Fibroblast of skin of scalp (primary cell): ENCODE measurements at regions not wholly inside any gene's neighbourhood (a gene's known extent, or its start where the extent isn't known, plus 50 kb on each side); places are given as distances from the start of the nearest gene placed in this dataset.
"Not testable (repeated sequence)": the region's sequence is repeated elsewhere in the genome, so short reads cannot be mapped to it uniquely, and the experiment has no call there.

Source experiments
- DNase-seq: peaks from one replicate; pipeline ENCODE4 v3.0.0-alpha.2; 2013

DNA sequence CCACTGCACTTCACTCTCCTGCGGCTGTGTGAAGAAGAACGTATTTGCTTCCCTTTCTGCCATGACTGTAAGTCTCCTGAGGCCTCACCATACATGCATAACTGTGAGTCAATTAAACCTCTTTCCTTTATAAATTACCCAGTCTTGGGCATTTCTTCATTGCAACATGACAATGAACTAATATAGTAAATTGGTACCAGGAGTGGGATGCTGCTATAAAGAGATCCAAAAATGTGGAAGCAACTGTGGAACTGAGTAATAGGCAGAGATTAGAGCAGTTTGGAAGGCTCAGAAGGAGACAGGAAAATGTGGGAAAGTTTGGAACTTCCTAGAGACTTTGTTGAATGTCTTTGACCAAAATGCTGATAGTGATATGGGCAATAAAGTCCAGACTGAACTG lies 1907.9 kb downstream of the MRPL39 start:
- no peak for DNase-seq

DNA sequence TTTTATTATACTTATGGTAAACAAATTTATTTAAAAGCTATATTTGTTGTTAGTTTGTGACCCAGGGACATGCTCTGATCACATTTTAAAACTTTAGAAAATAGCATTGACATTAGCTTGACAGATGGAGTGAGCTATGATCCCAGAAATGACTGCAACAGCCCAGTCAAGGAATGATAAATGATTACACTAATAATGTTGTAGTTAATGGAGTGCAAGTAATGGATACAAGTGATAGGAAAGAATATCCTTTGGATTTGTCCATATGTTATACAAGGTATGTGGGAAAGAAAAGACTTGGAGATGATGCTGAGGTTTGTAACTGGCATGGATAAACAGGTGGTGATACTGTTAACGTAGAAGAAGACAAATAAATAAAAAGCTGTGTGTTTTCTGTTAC lies 1908.7 kb downstream of the MRPL39 start:
- no peak for DNase-seq

DNA sequence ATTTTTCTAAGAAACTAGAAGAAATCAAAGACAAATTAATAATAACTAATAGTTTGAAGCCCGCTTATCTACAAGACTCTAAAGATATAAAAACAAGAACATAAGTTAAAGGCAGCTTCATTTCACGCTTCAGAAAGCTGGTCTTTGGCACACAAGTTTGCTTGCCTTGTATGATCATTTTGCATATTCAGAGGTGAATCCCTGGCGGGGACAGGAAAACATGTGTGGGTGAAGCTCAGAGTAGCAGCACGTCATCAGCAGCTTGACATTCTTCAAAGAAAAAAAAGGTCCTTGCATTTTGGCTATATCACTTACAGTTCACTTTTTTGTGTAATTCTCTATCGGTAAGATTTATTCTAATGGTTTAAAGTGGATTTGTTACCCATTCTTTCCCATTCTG lies 1911.8 kb downstream of the MRPL39 start:
- DNase-seq, result no peak

DNA sequence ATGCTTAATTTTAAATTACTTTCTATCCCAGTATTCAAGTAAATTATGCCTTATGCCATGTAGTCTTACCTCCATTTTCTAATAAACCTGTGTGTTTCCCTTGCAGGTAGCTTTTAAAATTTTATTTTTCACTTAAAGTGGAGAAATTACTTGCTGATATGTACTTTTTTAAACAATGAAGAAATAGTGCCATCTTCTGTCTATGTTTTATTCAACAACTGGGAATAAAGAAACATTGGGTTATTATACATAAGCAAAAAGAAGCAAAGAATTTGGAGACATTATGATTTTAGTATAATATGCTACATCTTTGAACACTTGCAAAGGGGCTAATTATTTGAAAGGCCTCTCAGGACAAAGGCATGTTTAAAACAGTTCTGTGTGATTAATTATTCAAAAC lies 1912.9 kb downstream of the MRPL39 start:
- DNase-seq, result no peak

DNA sequence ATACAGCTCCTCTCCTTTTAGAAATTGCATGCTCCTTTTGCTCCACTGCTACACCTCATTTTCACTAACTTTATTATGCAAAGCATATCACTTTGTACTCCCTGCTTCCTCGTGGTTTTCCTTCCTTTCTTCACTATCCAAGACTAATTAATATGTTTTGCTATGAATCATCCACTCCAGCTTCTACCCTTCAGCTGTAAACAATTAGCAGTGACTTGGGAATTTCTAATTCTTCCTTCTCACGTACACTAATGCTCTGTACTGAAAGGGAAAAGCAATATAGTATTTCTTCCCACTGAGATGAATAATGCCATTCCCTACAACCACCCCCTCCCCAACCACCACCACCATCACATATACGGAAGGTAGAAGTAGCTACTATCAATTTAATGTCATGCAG lies 1917.0 kb downstream of the MRPL39 start:
- peak; percentile 19 for DNase-seq

DNA sequence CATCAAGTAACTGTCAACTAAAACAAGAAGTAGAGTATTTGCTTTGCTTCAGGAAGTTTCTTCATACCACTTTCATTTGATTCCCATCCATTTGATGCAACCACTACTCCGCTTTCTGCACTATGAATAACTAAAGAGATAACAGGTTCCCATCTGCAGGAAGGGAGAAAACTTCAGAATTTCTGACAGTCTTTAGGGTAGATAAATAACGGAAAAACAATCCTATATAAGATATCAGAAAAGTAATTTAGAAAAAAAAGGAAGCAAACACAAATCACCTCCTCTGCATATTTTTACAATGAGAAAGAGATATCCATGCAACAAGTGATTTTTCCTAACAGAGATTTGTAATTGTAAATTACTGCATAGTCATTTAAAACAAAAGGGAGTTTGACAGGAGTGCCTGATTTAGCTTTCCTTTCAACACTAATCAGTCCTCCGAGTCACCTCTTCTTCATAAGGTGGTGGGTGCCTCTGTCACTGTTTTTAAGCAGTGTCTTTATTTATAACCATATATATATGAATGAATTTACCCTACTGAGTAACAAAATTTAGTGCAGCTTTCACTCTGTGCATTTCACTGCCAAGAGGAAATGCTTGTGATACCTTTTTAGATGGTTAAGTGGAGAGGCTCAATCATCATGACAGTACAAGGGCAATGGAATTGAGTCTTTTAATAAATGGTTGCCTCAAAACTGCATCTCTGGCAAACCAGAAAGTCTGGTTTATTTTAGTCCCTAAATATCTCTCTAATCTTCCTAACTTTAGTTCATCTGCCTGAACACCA lies 1920.4 kb downstream of the MRPL39 start:
- DNase-seq, result no peak

DNA sequence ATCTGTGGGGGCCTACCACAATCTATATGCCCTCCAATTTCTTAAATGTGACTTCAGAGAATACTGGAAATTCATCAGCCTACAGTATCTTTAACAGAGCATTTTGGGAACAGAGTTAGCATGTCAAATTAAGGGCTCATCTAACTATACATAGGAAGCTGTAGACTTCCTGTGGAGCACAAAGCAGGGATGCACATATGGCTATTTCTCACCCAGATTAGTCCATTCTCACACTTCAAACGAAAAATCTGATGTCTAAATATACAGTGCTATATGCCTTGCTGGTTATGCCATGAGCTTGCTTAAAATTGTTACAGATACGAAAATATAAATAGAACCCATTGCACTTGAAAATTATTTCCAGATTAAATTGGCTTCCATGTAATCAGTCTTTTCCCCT lies 1922.8 kb downstream of the MRPL39 start:
- DNase-seq, result no peak

DNA sequence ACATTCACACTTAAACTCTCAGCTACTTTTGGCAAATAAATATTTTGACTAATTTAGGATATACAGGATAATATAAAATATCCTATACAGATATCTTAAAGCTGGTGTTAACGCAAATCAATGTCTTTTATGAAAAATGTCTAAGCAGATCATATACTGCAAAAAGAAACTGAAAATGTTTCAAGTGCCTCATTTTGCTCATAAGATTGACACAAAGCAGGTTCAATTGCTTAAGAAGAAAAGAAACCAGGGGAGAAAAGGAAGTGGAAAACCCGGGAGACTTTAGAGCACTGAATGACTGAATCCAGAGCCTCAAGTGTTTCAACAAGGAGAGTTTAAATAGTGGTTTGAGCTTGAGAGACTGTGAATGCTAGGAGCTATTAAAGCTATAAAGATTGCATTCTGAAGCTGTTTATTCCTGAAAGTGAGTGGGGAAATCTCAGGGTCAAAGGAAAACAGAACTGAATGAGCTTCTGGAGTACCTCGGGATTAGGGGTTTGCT lies 1943.0 kb downstream of the MRPL39 start:
- DNase-seq, result no peak

DNA sequence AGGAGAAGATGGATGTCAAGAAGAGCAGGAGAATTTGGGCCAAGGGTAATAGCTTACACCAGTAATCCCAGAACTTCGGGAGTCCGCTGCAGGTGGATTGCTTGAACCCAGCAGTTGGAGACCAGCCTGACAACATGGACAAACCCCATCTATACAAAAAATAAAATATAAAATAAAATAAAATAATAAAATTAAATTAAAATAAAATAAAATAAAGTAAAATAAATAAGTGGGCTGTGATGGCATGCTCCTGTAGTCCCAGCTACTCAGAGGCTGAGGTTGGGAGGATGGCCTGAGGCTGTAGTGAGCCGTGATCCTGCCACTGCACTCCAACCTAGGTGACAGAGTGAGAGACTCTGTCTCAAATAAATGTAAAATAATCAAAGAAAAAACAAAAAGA lies 1946.7 kb downstream of the MRPL39 start:
- DNase-seq, result no peak

DNA sequence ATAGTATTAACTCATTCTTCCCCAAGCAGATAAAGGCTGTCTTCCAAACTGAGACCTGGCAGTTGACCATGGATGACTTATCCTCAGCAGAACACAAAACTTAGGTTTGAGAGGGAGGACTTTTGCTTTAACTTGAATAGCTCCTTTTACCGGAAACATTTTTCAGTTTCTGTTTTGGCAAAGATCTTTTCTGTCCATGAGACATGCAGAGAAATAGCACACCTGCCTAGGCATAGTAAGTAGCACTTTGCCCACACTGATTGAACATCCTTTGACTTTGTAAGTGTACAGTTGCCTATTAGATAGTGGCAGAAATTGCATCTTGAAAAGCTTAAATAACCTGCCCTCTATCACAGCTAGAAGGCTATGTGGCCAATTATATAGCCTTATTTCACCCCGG lies 1962.5 kb downstream of the MRPL39 start:
- DNase-seq, result no peak

DNA sequence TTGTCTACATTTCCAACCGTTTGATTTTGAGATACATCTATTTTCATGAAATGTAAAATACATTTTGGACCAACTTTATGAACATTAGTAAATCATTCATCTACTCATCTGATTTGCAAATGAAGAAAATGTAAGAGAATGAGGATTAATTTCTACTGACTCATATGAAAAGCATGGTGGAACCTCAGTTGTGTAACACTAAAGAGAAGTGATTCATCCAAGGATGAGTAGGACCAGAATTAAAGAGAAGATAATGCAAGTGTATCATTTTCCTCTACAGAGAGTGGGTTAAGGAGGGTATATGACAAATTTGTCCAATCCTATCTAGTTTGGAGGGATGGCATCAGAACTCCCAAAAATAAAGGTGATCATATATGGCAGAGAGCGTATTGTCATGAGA lies 1967.6 kb downstream of the MRPL39 start:
- peak; percentile 24 for DNase-seq

DNA sequence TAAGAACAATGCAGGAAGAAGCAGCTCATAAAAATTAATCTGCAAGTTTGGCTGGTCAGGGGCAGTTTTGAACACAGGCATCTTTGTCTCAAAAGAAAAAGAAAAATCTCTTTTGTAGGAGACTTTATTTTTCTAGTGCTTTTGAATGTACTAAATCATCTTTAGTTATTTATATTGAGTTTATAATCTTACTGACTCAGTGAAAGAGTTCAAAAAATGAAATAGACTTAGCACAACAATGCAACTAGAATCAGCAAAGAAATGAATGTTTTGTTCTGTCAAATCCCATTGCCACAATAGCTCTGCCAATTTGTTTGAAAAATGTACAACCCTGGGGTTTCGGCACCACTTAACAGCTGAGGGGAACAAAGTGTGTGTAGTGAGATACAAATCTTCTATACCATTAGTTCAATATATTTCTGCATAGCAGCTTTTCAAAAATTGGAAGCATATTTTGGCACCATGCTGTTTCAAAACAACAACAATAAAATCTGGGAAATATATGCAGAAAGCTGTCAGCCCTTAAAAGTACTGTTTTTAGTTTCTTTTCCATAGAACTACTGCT lies 1969.1 kb downstream of the MRPL39 start:
- DNase-seq, result no peak

DNA sequence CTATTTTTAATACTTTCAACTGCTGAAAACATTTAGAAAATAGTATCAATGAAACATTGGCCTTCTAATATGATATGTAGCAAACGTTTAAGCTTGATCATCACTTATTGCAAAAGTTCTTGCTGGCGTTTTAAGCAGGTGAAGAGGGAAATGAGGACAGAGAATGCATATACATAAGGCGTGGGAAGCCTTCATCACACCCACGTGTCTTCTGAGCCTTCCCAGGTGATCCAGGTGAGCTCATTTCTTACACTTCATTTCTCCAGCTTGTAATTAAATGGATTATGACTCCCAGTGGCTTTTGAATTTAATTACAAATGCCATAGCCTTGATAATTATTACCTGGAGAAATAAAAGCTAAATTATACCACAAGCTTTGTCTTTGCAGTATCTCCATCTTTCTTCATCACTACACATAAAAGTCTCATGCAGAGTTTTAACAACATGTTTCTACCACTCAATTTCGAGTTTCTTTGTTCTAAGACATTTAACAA lies 1973.8 kb downstream of the MRPL39 start:
- no peak for DNase-seq

DNA sequence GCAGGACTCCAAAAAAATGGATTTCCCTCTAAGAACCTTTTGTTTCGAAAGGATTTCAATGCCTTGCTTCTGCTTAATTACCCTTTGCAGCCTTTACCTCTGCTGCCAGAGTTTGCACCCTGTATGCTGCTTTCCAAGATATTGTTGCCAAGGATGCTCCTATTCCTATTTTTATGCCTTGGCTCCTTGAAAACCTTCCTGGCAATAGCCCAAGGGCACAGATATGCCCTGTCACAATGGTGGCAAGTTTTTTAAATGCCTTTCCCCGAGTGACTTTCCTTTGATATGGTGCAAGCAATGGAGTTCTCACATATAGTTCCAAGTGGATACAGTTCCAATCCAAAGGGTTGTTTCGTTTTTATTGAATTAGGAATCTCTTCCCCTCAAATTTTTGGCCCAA lies 1983.0 kb downstream of the MRPL39 start:
- DNase-seq, result no peak

DNA sequence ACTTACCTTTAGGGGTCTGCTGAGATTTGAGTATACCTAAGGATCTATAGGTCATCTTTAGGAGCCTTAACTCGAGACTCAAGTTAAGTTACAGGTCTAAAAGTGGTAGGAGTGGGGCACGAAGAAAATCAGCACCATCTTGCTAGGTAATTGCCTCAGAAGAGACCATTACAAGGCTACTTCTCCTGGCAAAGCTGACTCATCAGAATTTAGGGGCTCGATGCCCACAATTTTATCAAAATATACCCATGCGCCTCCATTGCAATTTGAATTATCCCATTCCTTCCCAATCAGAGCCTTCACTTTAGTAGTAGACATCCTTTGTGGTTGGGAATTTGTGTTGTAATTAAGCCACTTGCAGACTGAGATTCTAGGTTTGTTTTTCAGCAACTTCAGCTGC lies 1994.3 kb downstream of the MRPL39 start:
- DNase-seq, result no peak

DNA sequence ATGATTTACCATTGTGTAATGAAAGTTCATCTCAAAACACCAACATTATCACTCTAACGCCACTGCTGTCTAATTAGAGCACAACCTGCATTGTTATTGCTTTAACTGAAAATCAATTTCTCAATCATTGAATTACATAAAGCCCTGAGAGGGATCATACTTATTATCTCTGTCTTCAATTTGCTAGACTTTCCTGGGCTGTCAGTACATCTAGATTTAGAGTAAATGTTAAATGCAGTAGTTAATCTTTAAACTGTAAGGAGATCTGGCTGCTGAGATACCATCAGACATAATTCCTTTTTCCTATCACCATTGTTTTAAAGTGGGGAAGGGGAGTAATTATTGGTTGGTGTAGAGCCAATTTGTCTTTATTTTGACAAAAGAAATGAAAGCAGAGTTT lies 1995.1 kb downstream of the MRPL39 start:
- DNase-seq, result no peak

DNA sequence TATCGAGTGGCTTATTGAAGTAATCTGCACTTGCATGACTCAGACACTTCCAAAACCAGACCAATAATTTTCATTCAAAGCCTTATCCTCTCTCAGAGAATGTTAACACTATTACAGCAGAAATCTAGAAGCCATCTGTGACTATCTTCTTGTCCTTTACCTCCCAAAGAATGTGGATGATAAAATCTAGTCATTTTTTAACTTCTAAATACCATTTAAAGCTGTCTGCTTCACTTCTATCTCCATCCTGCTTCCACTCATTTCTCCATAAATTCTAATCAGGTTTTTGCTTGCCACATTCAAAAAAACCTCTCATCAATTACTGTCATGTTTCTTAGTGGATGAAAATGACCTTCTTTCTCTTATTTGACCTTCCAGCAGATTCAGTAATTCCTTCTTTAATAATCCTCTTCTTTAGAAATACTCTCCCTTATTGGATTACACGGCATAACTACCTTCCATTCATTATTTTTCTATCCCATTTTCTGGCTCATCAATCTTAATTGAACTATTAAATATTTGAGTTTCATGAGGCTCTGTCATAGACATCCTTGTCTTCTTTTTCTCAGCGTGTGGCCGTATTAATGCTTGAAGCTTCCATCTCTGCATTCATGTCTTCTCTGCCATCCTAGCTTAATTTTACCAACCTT lies 1999.4 kb downstream of the MRPL39 start:
- DNase-seq, result no peak

DNA sequence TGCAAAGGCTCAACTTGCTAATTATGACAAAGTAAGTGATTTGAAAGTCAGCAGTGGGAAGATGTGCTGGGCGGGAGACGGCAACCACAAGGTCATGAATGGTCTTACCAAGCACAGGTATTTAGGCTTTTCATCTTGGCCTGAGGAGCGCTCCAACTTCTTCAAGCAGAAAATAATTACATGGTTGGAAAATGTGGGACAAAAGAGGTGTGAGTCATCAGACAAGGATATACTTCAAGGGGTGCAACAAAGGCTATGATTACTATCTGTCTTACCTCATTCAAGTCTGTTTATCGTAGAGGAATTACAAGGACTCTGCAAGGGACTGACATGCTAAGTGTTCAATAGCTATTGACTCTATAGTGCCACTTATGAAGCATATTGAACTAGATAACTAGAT lies 2005.7 kb downstream of the MRPL39 start:
- DNase-seq, result no peak

DNA sequence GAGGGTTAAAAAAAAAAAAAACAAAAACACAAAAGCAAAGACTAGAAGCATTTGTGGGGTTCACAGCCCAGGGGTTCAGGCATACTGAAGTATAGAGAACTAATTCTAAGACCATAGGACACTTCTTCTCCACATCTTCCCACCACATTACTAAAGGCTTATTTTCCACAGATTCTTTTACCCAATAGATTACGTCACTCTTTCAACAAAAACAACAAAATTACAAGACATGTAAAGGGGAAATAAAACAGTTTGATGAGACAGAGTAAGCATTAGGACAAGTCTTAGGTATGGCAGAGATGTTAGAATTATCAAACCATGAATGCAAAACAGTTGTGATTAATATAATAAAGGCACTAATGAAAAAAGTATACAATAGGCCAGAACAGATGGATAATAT lies 2013.7 kb downstream of the MRPL39 start:
- DNase-seq, result no peak

DNA sequence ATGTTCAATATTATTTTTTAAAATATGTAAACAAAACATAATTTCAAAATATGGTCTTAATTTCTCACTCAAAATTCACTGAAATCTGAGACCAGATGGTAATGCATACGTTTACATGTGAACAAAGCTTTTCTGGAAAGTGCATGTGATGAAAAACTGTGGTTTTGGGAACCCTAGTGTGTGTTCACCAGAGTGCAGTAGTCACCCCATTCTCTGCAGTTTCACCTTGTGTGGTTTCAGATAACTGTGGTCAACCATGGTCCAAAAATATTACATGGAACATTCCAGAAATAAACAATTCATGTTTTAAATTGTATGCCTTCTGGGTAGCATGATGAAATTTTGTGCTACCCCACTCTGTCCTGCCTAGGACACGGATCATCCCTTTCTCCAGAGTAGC lies 2021.9 kb downstream of the MRPL39 start:
- no peak for DNase-seq

DNA sequence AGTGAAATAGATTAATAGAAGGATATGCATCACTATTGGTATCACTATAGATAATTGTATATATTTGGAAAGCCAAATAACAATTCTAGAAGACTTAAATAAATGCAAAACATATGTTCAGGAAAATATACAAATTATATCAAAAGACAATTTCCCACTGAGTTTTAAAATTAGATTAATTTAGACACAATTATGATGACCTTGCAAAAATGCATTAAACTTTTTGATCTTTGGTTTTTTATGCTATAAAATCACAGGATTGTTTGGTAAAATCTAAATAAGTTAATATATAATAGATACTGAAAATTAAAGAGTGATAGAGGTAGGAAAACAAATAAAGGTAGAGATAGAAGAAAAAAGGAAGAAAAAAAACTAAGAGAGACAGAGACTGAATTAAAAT lies 2027.7 kb downstream of the MRPL39 start:
- no peak for DNase-seq

DNA sequence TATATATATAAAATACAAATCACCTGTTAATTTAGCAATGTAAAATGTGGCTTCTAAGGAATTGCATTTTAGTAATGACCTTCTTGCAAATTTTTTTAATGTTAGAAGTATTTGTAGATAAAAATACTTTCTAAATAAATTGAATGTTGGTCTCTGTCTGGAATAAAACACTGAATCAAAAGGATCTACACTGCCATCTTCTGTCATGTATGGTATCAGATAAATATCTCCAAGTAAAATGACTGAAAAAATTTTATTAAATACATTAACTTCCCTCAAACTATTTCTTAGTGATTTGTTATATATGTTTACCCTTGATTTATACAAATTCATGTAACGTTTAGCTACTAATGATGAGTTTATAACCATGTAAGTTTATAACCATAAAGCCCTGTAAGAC lies 2029.3 kb downstream of the MRPL39 start:
- no peak for DNase-seq

DNA sequence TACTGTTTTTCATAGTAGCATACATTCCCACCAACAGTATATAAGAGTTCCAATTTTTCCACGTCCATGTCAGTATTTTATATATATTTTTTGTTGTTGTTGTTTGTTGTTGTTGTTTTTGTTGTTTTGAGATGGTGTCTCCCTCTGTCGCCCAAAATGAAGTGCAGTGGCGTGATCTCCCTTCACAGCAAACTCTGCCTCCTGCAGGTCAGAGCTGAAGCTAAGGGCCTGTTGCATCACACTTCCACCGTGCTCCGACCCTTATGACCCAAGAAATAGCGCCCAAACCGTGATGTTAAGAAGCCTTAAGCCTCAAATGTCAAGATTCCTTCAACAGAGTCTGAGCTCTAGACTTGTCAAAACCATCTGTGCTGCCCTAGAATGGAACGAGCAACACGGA lies 2032.3 kb downstream of the MRPL39 start:
- no peak for DNase-seq

DNA sequence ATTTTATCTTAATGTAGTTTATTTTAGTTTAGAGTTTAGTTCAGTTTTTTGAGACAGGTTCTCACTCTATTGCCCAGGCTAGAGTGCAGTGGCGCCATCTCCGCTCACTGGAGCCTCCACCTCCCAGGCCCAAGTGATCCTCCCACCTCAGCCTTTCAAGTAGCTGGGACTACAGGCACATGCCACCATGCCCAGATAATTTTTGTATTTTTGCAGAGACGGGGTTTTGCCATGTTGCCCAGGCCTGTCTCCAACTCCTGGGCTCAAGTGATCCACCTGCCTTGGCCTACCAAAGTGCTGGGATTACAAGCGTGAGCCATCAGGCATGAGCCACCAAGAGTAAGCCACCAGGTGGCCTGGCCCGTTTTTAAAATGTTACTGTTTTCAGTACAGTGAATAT lies 2058.4 kb downstream of the MRPL39 start:
- not testable (repeated sequence) for DNase-seq
